ENCODE measurements at regions not wholly inside any gene's neighbourhood (a gene's known extent, or its start where the extent isn't known, plus 50 kb on each side); places are given as distances from the start of the nearest gene placed in this dataset.
"Not testable (repeated sequence)": the region's sequence is repeated elsewhere in the genome, so short reads cannot be mapped to it uniquely, and the experiment has no call there.

DNA sequence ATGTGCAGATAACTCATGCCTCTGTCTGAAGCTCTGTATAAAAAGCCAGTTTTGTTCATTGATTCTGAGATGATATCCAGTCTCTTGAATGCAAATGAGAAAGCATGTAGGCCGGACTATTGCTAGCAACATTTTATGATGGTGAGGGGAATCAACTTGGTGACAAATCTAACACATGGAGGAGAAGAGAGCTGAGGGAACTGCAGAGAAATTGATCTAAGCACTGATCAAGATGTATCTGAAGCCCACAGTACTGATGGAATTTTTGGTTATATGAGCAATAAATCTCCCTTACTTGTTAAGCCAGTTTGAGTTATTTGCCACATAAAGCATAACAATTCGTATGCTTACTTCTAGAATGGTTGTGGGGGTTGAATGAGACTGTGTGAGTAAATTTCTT, 295.6 kb upstream of the DDHD1 start:
- no peak for DNase-seq

DNA sequence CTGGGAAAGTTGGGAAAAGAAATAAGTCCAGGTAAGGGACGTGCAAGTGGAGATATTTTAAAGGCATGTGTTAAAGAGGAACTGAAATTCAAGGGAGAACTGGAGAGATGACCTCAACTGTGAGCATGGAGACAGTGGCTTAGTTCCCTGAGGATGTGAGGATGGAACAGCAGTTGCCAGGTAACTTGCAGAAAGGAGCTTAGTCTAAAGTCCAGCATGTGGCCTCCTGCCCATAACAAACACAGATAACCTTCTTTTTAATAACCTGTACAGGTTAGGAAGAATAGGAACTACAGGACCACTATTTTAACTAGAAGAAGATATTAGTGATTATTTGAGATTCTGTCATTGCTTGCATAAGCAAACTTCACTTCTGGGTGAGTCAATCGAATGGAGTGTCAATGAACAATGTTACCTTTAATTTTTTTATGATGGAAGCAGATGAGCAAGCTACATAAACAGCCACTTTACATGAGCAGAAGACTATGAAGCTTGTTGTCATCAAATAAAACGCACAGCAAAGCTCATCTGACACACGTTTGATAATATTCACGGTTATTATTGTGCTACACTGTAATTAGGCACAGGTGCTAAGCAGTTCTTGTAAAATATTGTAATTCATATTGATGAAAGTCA, 291.7 kb upstream of the DDHD1 start:
- no peak for DNase-seq

DNA sequence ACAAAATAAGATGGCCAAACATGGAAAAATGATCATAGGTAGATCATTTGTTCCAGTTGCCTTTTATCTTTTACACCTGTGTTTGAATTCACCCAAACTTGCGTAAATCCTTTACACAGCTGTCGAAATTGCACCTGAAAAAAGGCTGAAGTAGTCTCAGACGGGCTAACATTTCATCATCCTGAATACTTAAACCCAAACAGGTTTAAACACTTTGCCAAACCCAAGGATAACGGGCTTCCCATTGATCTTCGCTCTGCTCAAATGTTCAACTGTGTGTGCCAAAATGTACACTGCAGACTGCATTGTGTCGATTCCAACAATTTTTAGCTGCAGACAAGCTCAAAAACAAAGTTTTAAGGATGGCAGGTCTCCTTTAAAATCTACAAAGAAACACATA, 288.7 kb upstream of the DDHD1 start:
- no peak for DNase-seq

DNA sequence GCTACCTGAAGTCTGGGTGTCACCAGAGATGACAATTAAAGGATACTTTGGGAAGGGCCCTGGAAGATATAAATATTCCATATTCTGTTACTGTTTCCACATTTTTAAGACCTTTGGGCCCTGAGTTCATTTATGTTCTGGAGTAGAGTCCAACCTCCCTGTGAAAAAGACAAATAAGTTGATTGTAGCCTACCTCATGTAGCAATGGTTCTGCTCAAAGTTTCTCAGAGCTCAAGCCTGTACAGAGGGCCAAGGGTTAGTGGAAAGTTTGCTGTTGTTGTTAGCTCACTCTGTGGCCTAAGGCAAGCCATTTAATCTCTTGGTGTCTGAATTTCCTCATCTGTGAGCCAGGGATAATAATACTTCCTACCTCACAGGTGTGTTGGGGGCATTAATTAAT, 284.7 kb upstream of the DDHD1 start:
- DNase-seq, result no peak

- DNase-seq, result no peak
Measured at GRCh38 chr14:53432378-53432802, 279.3 kb upstream of the DDHD1 start.

GRCh38 chr14:53430870-53431269, 277.7 kb upstream of the DDHD1 start:
- no peak for DNase-seq

GRCh38 chr14:53412819-53413675, 259.9 kb upstream of the DDHD1 start:
- no peak for DNase-seq

- DNase-seq, result no peak
Measured at GRCh38 chr14:53411125-53411524, 258.0 kb upstream of the DDHD1 start.

DNA sequence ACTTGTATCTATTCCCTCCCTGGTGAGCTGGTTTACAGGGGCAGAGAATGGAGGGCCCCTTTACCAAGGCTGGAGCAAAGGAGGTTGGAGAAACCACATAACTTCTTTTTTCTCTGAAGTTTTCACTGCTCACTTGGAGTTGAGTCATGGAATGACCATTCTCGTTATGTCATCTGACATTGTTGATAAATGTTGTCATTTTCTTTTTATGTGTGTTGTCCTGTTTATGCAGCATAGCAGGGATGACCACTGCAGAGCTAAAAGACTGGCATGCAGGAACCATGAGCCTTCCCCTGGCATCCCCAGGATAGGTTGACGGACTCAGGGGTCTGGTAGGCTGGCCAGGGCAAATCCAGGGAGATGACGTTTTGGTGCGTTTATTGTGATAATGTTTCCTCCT, 256.8 kb upstream of the DDHD1 start:
- no peak for DNase-seq

DNA sequence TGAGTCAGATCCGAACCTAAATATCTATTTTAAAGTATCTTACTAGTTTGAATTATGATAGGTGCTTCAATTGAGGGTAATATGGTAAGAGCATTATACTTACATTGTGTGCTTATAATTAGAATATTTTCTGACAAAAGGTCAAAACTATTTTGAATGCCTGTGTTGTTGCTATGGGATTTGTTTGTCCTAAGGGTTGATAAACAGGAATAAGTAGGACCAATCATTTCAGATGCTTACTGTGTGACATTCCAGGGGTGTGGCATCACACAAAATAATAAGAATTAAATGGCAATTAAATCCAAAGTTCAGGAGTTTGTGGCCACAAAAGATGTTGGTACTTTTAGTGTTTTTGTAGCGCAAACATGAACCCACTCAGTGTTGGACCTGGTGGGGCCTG, 256.2 kb upstream of the DDHD1 start:
- no peak for DNase-seq

DNA sequence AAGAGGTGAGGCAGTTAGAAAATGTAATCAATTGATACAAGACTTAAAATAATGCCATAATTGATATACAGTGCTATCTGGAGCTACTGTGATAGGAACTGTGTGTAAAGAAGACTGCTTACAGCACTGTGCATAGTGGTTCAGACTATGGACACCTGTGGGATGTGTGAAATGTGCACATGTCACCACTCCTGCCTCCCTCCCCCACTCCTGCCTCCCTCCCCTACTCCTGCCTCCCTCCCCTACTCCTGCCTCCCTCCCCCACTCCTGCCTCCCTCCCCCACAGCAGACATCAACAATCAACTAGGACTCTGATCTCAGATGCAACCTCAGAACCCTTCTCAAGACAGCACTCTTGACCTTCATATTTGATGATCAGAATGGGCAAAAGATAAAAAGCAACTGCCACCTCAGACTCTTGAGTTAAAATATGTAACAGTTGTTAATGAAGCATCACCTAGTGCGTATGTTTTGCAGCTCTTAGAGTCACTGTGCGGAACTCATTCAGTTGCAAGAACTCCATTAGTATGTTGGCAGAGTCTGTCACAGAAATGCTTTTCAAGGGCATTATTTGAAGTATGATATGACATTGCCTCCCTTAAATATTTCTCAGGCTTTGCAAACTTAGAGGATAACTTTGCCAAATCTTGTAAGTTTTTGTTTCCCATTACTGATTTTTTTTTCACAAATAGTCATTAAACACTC, 255.2 kb upstream of the DDHD1 start:
- no peak for DNase-seq

GRCh38 chr14:53406519-53406918, 253.4 kb upstream of the DDHD1 start:
- no peak for DNase-seq

DNA sequence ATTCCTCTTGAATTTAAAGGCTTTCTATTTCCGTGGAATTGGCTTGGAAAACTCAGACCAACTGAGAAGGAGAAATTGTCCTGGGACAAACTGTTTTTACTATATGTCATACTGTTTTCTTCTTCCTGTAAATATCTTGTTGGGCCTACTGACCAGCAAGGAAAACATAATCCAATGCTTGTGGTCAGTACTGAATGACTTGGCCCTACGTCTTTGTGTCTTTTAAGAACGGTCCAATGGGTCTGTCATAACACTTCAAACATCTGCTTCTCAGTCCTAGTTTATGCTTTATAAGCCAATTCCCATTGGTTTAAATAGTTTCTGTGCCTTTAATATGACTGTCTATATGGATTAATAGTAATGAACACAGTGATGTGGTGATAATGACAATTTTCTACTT, 248.5 kb upstream of the DDHD1 start:
- DNase-seq, result no peak

DNA sequence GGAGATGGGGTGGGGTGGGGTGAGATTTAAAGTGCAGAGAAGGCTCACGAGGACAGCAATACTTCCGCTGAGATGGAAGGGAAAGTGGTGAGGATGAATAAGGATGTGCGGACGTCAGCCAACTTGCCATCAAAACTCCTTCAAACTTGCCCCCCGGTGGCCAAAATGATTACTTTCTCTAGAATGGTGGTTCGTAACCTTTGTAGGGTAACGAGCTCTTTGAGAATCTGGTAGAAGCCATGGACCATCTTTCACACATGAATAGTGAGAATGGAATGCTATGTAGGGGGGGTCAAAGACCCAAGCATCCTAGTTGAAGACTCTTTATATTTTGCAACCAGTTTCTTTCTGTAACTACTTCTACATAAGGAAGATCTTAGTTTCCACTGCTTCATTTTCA, 245.9 kb upstream of the DDHD1 start:
- no peak for DNase-seq

DNA sequence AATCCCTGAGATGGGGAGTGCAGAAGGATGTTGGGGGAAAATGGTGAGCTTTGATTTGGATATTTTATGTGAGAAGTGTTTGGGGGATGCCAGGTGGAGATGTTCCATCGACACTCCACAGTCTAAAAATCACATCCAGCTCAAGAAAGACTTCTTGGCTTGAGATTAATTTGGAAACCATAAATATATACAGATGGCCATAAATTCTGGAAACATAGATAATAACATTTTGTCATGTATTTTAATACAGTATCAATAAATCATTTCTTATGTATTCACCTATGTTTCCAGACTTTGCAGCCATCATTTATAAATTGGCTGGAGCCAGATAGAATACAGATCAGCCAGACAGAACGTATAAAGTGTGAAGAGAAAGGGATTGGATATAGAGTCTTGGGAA, 245.5 kb upstream of the DDHD1 start:
- no peak for DNase-seq

DNA sequence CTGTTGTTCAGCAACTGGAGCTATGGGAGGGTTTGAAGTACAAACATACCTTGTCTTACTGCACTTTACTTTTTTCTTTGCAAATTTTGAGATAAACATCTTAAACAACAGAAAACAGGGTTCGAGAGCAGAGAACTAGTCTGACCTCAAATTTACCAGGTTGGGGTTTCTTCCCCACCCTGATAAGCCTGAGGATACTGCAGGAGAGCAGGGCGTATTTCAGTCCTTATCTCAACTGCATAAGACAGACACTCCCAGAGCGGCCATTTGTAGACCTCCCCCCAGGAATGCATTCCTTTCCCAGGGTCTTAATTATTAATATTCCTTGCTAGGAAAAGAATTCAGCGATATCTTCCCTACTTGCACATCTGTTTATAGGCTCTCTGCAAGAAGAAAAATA, 242.1 kb upstream of the DDHD1 start:
- not testable (repeated sequence) for DNase-seq

DNA sequence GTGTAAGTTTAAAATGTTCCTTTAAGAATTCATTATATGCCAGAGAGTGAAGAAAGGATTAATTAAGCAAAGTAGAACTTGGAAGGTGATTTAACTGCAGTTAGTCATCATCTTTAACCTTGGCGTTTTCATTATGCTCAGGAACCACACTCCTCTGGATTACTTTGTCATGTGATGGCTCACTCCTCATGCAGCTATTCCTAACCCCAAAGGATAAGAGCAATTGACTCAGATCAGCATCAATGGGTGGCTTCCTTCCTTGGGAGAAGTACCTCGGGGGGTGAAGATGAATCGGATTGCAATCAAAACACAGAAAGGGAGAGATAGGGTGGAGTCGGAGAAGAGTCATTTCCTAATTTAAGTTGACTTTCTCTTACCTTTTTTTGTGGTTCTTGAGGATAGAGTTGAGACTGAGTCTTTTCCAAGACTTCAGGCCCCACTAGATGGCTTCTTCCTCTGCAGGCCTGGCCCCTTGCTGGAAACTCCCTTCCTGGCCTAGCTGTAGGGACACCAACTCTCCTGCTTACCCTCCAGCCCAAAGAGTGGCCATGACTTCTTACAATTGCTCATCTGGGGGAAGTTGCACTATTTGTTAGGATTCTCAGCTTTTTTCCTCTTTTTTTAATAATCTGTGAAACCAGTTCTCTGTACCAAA, 238.6 kb upstream of the DDHD1 start:
- DNase-seq, result no peak

GRCh38 chr14:53391156-53391555, 238.0 kb upstream of the DDHD1 start:
- DNase-seq, result no peak

GRCh38 chr14:53390008-53390407, 236.9 kb upstream of the DDHD1 start:
- no peak for DNase-seq

DNA sequence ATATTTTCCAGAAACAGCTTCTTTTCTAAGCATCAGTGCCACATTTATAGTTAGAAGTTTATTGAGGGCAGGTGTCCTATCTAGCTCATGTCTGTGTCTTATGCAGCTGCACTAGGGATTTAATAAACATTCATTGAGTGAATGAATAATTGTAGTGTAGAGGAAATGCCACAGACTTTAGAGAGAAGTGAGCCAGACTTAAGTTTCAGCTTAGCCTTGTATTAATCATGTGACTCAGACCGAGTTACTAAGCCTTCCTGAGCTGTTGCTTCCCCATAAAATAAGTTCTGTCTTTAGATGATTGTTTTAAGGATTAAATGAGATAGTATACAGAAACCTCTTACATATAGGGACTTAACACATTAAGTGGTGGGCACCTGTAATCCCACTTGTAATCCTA, 236.1 kb upstream of the DDHD1 start:
- DNase-seq, result no peak

DNA sequence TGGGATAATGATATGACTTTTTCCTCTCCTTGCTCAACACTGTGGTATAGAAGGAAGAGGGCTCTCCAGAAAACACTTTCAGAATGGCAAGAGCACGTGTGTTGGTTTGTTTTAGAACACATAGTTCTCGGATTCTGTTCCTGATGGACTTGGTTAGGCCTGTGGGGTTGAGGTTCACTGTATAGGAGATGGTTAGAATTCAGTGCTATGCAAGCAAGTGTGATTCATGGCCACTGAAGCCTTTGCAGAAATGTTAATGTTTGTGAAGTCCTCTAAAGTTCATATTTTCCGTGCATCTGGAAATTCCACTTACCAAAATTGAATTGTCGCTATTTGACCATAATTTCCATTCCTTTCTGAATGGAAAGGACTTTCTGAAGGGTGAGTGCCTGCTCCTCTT, 233.2 kb upstream of the DDHD1 start:
- DNase-seq, result no peak

DNA sequence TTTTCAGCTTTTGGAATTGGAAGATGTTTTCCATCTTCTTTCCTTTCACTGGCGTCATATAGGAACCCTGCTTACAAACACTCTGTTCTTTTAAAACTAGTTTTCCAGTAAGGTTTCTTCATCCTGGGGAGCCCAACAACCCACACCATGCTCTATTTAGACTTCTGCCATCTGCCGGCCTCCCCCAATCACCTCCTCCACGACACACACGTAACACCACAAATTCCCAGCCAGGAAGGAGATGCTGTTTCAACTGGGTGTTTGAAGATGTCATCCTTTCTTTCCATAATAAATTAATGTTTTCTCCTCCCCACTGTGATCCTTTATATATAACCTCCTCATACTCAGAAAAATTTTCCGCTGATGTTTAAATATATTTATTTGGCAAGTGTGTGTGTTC, 231.4 kb upstream of the DDHD1 start:
- no peak for DNase-seq

GRCh38 chr14:53384073-53384472, 230.9 kb upstream of the DDHD1 start:
- no peak for DNase-seq

DNA sequence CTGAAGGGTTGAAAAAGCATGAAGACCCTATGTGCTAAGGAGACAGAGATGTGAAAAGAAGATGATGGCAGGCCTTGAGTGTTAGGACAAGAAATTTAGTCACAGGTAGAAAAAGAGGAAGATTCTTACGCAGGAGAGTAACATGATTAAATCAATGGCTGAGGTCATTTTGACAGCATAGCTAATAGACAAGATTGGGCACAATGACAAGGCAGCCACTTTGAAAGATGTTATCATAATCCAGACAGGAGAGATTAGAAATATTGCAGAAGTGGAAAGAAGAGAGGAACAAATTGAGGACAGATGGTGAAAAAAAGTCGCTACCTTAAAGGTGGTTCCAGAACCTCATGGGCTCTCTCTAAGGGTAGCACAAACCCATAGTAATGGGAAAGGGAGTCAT, 228.8 kb upstream of the DDHD1 start:
- no peak for DNase-seq

Measured in stimulated activated CD4-positive, alpha-beta T cell treated with anti-CD3 and anti-CD28 coated beads, Interleukin-4, amount 100 ng/mL, for 4 hours (primary cell).